Nucleus accumbens (tissue), 56 donors: ENCODE measurements at regions not wholly inside any gene's neighbourhood (a gene's known extent, or its start where the extent isn't known, plus 50 kb on each side); places are given as distances from the start of the nearest gene placed in this dataset.

Experiments used
- DNase-seq, 56 donors: peaks; one replicate each; lab custom pipeline; 2025; lab: John Stamatoyannopoulos, UW

DNA sequence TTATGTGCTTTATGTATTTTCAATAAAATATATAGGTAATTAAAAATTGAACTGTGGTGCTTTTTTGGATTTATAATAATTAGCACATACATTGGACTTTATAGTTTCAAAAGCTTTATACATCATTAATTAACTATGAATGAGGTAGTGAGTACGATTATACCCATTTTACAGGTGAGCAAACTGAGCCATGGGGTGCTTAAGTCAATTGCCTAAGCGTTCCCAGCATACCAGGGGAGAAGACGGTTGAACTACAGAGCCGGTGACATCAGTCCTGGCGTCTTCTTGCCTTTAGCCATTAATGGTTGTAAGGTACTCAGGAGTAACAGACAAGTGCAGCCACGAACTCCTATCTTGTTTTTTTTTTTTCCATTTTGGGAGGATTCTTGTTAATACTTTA is 172.8 kb downstream of the GATA3 start:
- DNase-seq: no peak

DNA sequence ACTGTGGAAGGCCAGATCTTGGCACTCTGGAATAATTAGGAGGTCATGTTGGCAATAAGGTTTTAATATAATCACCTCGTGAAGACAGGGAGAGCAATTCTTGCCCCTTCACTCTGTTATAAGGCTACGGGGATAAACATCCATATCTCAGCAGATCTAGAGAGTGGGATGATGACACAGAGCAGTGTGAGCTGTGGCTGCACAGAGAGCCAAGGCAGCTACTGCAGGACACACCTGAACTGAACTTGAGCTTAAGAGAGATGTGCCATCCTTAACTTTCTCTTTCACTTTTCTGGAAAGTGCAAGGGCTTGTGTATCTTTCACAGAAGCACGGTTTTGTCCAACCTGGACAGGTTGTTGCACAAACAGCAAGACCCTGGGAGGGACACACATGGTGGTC is 174.7 kb downstream of the GATA3 start:
- DNase-seq: no peak

DNA sequence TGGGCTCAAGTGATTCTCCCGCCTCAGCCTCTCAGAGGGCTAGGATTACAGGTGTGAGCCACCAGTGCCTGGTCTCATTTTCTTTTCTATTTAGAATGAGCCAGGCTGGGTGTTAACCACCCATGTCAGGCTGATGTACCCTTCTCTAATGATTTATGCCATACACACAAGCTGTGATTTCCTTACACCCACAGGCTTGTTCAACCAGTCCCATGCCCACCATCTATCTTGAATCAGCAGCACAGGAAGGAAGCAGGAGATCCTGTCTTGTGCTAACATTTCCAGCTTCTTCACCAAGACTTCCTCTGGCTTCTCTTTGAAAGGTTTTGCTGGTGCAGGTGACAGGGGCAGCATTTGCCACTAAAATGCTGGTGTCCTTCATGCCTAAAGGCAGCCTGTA is 176.4 kb downstream of the GATA3 start:
- DNase-seq: no peak

DNA sequence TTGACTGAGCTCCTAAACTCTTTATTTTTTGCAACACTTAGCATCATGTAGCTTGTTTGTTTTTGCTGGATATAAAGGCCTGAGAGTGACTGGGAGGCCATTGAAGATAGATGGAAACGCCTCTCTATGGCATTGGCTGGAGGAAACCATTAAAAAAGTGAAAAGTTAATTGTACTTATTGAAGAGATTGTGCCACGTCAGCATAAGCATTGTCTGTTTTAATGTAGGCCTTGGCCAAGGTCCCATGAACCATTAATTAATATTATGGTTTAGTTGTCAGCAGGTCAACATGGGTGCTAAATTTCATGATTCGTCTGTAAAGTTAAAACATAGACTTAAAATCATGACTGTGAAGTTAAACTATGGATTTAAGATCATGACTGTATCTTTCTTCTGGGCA is 178.6 kb downstream of the GATA3 start:
- no peak for DNase-seq

GRCh38 chr10:8233832-8234259 is 179.4 kb downstream of the GATA3 start:
- DNase-seq: no peak

DNA sequence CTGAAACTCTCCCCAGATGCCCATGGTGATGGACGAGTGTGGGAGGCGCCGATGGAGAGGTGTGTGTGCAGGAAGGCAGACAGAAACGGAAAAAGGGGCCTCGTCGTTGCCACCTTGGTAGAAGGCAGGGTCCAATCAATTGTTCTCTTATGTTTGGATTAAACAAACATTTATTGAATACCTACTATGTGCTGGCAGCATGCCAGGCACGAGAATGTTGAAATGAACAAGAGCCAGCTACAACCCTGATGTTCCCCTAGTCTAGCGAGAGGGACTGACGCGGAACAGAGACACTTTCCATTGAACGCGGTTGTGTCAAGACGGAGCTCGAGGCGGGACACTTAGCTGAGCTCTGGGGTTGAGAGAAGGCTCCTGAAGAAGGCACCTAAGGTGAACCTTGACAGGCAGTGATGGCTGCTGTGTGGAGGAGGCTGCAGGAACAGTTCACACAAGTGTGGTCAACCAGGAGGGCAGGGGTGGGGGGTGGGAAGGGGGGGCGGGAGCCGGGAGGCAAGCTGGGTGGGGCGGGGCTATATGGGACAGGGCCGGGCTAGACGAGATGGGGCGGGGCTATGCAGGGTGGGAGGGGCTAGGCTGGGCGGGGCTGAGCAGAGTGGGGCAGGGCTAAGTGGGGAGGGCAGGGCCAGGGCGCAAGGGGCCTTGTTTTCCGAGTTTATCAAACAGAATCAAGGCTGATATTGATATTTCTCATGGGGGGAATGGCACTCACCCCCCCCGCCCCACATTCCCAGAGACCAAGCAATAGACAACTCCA is 181.0 kb downstream of the GATA3 start:
- DNase-seq: no peak

GRCh38 chr10:8238986-8239385 is 184.5 kb downstream of the GATA3 start:
- no peak for DNase-seq

DNA sequence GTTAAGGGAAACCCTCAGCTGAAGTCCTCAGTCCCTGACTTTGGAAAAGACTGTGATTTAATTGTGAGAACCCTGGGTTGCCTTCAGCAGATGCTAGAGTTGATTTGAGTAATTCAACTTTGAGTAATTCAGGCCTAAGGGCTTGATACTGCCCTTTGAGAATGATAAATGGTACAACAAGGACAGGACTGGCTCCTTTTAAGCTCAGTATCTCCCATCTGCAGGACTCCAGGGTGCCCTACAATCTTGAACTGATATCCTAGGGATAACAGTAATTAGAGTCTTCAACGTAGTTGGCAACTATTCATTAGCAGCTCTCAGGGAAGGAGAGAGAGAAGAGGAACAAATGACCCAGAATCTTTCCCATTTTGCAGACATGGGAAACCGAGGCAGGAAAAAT is 186.4 kb downstream of the GATA3 start:
- no peak for DNase-seq

- DNase-seq: no peak
These were observed 187.9 kb downstream of the GATA3 start for GRCh38 chr10:8242295-8242872.

GRCh38 chr10:8245131-8245813 is 190.8 kb downstream of the GATA3 start:
- DNase-seq: no peak

GRCh38 chr10:8245814-8246142 is 191.3 kb downstream of the GATA3 start:
- DNase-seq: no peak

GRCh38 chr10:8246548-8246947 is 192.1 kb downstream of the GATA3 start:
- DNase-seq: no peak

DNA sequence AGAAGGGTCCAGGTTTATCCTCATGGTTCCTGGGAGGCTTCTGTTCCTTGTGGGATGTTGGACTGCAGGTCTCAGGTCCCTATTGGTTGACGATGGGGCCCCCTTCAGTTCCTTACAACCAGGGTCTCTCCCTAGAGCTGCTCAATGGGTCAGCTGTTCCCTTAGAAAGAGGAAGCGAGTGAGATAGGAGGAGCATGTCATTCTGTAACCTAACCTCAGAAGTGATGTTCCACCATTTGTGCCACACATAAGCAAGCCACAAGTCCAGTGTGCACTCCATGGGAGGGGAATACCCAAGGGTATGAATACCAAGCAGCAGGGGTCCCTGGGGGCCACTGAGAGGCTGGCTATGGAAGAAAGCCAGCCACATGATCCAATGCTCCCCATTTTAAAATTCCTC is 192.7 kb downstream of the GATA3 start:
- no peak for DNase-seq

DNA sequence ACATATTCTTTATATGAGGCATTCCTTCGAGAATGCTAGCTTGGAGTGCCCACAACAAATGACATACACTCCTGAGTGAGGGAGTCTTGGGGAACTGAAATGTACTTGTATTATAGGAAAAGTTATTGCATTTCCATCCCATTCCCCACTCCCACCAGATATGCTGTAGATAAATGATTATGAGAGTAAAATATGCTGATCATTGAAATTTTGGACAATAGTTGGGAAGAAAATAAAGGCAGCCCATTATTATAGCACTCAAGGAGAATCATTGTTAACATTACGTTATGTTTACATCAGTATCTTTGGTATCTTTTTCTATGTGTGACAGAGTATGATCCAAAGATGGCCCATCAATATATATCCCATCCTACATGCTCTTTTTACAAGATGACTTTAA is 194.4 kb downstream of the GATA3 start:
- no peak for DNase-seq

DNA sequence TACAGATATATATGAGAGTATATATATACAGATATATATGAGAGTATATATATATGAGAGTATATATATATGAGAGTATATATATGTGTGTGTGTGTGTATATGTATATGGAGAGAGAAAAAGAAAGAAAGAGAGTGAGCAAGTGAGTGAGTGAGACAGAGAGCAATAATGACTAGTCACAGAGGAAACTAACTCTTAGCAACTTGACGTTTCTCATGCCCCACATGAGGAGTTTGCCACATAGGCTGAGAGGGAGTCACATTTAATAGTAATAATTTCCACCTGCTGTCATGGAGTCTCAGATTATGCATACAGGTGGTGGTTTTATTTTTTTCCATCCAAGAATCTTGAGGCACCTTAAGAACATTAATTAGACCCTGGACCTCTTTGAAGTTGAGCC is 199.9 kb downstream of the GATA3 start:
- DNase-seq: no peak

DNA sequence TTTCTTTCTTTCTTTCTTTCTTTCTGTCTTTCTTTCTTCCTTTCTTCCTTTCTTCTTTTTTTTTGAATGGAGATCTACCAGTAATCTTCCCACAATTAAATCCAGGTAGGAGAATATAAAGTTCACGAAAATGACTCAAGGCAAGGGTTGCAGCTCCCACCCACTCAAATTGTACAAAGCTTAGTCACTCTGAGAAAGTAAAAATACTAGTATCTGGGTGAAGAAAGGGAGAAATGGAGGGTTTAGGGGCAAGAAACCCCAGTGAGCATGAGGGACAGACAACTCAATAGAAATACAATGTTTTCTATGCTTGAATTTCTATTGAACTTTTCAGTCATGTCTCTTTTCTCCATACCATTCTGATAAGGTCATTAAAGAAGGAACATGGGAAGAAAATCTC is 200.8 kb downstream of the GATA3 start:
- no peak for DNase-seq

DNA sequence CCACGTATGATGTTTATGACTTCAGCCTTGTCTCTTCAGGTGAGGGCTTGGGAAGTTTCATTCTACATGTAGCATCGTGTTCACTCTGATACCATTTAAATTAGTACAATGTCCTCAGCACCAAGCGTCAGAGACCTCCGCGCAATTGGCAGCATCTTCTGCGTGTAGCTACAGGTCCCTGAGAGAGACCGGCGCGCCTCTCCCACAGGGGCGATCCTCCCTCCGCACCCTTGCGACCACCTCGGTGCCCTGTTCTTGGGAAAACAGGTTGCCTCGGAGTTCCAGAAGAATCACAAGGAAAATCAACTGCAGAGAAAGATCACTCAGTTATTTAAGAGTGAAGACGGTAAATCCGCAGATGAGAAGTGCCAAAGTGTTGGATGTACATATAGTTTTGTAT is 206.2 kb downstream of the GATA3 start:
- no peak for DNase-seq

DNA sequence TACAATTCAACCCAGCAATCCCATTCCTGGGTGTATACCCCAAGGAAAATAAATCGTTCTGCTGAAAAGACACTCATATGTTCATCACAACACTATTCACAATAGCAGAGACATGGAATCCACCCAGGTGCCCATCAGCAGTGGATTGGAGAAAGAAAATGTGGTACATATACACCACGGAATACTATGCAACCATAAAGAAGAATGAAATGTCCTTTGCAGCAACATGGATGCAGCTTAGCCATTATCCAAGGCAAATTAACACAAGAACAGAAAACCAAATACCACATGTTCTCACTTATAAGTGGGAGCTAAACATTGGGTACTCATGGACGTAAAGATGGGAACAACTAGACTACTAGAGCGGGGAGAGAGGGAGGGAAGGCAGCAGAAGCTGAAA is 207.8 kb downstream of the GATA3 start:
- no peak for DNase-seq

DNA sequence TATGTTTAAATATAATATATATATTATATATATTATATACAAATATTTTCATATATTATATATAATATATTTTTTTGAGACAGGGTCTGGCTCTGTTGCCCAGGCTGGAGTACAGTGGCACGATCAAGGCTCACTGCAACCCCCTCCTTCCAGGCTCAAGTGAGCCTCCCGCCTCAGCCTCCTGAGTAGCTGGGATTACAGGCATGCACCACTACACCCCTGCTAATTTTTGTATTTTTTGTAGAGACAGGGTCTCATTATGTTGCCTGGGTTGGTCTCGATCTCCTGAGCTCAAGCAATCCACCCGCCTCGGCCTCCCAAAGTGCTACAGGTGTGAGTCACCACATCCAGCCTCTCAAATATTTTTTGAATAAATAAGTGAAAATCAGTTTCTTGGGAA is 215.5 kb downstream of the GATA3 start:
- DNase-seq: no peak

GRCh38 chr10:8272794-8273425 is 218.4 kb downstream of the GATA3 start:
- no peak for DNase-seq

- DNase-seq: no peak
These were observed 219.3 kb downstream of the GATA3 start for GRCh38 chr10:8273749-8274148.

DNA sequence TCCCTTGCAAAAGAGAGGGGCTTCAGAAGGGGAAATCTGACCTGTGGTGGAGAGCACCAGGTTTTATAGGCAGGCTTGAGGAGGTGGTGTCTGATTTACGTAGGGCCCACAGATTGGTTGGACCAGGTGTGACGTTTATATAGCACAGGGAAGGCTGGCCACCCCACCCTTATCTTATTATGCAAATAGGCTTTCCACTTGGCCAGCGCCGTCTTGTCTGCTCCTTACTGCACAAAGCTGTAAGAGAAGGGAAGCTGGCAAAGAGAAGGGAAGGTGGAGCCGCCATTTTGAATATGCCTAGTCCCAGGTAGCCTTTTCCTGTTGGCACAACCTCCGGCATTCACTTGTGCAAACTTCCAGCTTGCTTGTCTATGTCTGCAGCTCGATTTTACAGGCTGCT is 221.4 kb downstream of the GATA3 start:
- no peak for DNase-seq
